ENCODE measurements at regions not wholly inside any gene's neighbourhood (a gene's known extent, or its start where the extent isn't known, plus 50 kb on each side); places are given as distances from the start of the nearest gene placed in this dataset.

GRCh38 chr6:40298207-40298606, 289.0 kb downstream of the LRFN2 start:
- no peak for TF ChIP-seq POLR2A (IDR thresholded peaks at IDR 0.05)
- TF ChIP-seq CTCF (IDR thresholded peaks at IDR 0.05) = no peak
- no peak for DNase-seq (ENCODE audit: low spot score in 2 of 2)
- no peak overlapping the region for H3K4me3 ChIP-seq (ENCODE audit: low read depth, poor library complexity, severe bottlenecking)
- intact Hi-C loops (cut with DNase I; ENCODE audit: low total_unique reads) = no loop called here
- whole genome bisulfite sequencing, 2 donors = 93 to 95% methylated on average over 2 of the region's 2 CpGs

- 51 to 79% methylated on average over 2 of the region's 2 CpGs for WGBS, 2 donors
- TF ChIP-seq POLR2A (IDR thresholded peaks at IDR 0.05) (no peak), CTCF (IDR thresholded peaks at IDR 0.05) (no peak)
- intact Hi-C loops (cut with DNase I; ENCODE audit: low total_unique reads) = no loop called here
- DNase-seq (ENCODE audit: low spot score in 2 of 2) = no peak
- no peak overlapping the region for H3K4me3 ChIP-seq (ENCODE audit: low read depth, poor library complexity, severe bottlenecking)
Observed at GRCh38 chr6:40295251-40295950, 291.8 kb downstream of the LRFN2 start.

GRCh38 chr6:40293460-40294185, 293.5 kb downstream of the LRFN2 start:
- intact Hi-C loops (cut with DNase I; ENCODE audit: low total_unique reads) = no loop called here
- H3K4me3 ChIP-seq (ENCODE audit: low read depth, poor library complexity, severe bottlenecking) = no peak overlapping the region
- no peak for DNase-seq (ENCODE audit: low spot score in 2 of 2)
- TF ChIP-seq CTCF (IDR thresholded peaks at IDR 0.05) (no peak), POLR2A (IDR thresholded peaks at IDR 0.05) (no peak)
- 57 to 67% methylated on average over 10 of the region's 10 CpGs for WGBS, 2 donors

- TF ChIP-seq POLR2A (IDR thresholded peaks at IDR 0.05) (no peak), CTCF (IDR thresholded peaks at IDR 0.05) (no peak)
- intact Hi-C loops (cut with DNase I; ENCODE audit: low total_unique reads) = no loop called here
- DNase-seq (ENCODE audit: low spot score in 2 of 2) = no peak
Observed at GRCh38 chr6:40293060-40293459, 294.1 kb downstream of the LRFN2 start.

DNA sequence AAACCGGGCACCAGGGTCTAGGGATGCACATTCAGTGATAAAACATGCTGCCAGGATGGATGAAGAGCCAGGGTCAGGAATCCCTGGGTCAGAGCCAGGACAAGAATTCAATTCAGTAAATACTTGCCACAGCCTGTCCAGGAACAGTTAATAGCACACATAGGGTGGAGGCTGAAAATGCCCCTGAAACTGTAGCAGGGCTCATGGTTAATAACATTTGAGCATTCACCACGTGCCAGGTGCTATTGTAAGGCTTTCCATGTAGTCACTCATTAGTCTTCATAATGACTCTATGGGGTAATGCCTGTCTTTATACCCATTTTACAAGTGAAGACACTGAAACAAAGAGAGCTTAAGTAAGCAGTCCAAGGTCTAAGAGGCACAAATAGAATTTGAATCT, 296.3 kb downstream of the LRFN2 start:
- no peak for DNase-seq (ENCODE audit: low spot score in 2 of 2)
- H3K4me3 ChIP-seq (ENCODE audit: low read depth, poor library complexity, severe bottlenecking) = no peak overlapping the region
- 14 to 15% methylated on average over 2 of the region's 2 CpGs for WGBS, 2 donors
- TF ChIP-seq POLR2A (IDR thresholded peaks at IDR 0.05) (no peak), CTCF (IDR thresholded peaks at IDR 0.05) (no peak)
- intact Hi-C loops (cut with DNase I; ENCODE audit: low total_unique reads) = no loop called here

More at GRCh38 chr6:40293060-40293459, 294.1 kb downstream of the LRFN2 start:
- no peak overlapping the region for H3K4me3 ChIP-seq (ENCODE audit: low read depth, poor library complexity, severe bottlenecking)
- WGBS, 2 donors = 71 to 72% methylated on average over 1 of the region's 1 CpG

Measured in lower leg skin (tissue), 4 donors.